IPS DF 4.7 (cell line): ENCODE measurements at regions not wholly inside any gene's neighbourhood (a gene's known extent, or its start where the extent isn't known, plus 50 kb on each side); places are given as distances from the start of the nearest gene placed in this dataset.

Experiments
- DNase-seq: peaks from one replicate; pipeline ENCODE4 v3.0.0-alpha.2; 2013; ENCODE audit warnings: low spot score; ENCODE audit errors: extremely low read depth

DNA sequence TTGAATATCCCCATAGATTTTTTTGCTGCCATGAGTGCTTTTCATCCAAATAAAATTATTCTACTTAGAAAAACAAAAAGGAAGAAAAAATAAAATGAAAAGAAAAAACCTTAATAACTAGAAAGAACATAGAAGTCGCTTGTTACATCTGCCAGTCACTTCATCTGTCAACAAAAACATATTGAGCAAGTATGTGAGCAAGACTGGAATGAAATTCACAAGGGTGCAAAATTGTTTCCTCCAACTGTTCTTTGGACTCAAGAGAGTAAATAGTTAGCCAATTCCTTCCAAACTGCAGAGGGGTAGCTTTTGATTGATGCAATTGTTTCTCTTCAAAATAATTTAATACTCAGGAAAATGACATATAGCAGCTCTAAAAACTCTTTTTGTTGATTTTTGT, 336.3 kb upstream of the CDH7 start:
- no peak for DNase-seq

DNA sequence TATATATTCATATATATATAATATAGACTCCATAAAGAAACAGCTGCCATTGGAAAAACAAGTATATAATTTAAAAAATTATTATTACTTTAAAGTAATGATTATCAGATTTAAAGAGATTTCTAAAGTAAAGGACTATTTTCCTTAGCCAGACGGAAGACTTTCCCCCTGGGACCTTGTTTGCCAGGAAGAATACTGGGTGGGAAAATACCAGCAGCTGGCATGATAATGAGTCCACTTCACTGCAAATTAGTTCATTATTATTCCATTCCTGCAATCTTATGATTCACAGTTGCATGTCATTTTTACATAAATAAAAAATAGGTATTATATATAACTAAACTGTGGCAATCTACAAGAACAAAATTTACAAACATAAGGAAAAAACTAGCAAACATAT, 339.8 kb upstream of the CDH7 start:
- DNase-seq, result no peak

DNA sequence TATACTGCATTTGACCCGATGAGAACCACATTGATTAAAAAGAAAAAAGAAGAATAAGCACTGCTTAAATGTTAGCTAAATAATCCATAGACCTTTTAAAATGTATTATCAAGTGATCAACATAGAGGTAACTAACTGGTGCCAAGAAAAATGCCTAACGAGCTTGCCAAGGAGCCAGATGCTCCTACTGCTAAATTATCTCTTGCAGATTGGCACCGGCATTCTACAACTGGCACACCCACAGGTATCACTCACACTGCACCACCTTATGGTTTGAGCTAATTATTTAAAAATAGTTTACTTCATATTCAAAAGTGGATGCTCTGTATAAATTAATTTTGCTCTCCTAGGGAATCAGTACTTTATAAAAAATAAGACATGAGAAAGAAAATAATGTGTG, 341.6 kb upstream of the CDH7 start:
- DNase-seq, result no peak

DNA sequence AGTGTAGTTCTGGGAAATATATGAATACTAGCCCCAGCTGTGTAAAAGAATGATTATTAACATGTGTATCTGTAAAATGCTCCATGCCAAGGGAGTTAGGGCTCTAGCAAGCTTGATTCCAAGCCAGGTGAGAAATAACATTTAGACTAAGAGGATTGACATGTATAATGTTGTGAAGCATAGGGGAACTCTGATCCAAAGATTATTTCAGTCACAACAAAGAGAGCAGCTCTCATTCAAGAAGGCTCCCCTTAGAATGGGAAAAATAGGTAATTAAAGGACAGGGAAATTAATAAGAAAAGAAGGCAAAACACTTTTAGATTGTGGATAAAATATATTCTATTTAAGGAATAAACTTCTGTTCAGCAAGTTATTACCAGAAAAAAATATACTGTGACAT, 347.3 kb upstream of the CDH7 start:
- DNase-seq, result no peak

DNA sequence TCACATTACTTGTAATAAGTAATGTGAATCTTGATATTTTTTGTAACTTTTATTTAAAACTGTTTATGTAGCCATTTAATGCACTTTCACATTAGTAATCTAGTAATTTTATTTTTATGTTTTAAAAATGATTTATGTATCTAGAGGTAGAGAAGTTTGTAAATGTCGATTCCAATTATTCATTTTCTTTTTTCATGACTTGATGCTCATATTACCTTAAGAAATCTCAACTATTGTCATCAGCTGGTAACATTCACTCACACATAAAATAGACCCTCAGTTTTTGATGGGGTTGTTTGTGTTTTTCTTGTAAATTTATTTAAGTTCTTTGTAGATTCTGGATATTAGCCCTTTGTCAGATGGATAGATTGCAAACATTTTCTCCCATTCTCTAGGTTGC, 351.7 kb upstream of the CDH7 start:
- no peak for DNase-seq

DNA sequence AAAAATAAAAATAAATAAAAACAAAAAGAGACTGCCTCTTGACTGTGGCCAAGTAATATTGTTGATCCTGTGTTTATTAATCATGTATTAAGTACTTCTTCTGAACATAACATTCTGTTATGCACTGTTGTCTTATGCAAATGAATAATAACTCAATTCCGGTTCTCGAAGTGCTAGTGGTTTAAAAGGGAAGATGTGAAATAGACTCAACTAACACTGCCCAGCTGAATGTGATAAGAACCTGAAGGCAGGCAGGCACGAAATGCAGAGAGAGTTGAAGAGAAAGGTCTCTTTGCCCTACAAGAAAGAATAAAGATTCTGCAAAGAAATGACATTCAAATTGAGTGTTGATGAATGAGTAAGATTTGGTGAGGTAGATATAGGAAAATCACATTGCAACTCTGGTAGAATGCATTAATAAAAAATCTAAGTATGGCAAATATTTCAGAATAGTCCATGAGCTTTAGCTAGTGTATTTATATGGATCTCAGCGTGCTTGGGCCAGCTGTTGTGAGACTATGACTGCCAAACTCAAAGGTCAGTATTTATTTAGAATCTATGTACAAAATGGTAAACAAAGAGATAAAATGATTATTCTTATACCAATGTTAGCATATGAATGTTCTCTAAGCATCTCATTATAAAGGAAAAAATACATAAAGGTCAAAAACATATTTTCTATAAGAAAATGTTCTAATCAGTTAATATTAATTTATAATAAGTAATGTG, 352.3 kb upstream of the CDH7 start:
- no peak for DNase-seq

DNA sequence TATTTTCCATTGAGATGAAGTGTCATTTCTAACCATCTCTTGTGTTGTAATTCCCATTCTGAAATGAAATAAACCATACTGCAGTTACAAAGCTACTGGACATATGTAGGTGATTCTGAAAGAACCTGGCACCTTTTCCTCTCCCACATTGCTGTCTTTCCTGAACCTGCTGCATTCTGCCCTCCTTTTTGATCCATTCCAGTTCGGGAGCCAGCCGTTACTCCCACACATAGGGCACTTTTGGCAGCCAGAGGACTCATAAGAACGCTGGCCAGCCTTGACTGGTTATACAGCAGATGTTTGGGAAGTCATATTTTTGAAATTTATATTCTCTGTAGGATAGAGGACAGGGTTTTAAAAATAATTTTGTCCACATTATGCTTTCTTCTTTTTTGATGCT, 369.8 kb upstream of the CDH7 start:
- no peak for DNase-seq

DNA sequence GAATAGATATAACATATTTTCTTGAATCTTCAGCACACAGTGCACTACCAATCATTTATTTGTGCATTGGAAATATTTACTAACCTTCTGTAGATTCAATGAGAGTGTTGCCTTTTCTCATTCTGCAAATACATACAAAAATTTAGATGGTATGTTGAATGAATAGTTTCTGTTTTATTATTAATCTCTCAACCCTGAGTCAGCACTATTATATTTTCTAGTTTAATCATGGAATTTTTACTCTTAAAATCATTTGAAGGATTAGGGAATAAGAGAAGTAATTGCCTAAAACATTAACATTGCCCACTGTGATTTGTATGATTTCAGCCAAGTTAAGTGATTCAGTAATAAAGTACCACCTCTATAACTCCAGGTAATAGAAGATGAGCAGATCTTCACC, 370.2 kb upstream of the CDH7 start:
- no peak for DNase-seq

DNA sequence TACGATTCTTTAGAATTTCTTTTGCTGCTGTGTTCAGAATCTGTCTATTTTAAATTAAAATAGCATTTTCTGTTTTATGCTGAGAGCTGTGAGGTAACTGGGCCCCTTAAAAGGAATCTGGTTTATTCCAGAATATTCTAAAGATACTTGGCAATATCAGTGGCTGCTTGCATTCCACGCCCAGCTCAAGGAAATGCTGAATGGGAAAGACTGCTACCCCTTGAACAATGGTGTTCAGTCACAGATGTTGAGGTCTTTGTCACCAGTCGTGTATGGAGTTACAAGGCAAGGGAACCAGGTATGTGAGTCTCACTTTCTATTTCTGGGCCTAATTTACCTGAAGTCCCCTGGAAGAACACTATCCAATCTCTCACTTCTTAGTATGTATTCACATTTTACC, 377.9 kb upstream of the CDH7 start:
- no peak for DNase-seq

DNA sequence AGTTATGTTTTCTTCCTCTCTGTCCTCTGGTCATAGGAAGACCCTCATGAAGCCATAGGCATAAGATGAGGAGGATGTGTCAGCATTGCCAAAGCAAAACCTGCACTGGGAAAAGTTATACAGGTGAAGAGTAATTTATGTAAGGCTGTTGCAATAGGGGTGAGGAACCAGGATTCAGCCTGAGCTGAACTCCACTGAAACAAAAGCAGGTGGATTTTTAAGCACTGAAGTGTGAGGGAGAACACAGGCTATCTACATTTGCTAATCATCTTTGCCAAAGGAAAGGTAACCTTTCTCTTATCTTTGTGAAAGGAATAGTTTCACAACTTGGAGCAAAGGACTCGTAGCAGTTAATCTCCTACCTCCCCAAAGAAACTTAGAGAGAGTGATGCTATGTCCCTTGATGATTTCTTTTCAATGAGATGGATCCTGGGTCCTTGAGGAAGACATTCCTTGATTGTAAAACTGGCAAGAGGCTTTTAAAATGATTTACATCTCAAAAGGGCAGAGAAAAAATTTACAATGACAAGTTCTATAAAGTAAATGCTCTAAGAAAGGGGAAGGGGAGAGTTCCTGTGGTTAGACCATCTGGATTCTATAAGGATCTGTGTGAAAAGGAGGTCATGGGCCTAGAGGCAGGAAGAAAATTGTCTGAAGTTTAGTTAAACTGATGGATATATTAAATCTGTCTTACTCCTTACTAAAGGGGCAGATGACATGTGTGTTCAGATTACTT, 385.4 kb upstream of the CDH7 start:
- peak; percentile 25 for DNase-seq

DNA sequence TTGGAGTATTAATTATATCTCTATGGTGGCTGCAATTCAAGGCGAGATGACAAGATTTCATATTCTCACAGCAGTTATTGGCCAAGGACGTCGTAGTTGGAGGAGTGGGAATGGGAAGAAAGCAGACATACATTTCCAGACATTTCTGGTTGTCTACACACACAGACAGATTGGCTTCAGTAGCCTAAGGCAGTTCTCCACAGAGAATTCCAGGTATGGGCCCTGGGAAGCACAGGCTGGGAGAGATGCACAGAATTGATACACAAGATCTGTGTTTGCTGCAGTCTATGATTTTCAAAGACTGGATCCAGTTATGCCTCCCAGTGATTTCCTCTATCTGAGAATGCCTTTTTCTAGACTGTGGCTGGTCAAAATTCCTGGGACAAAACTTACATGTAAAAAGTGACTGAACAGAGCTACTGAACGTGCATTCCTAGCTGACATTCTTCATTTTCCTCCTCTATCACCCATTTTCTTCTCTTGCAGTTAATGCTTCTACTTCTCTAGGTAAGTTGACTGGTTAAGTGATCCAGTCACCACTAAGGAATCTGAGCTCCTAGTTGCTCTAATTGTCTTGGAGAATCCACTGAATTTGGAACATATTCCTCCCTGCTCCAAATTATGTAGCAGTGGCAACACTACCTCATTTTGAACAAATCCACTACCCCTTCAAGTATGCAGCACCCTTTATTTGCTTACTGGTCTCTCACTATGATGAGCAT, 386.7 kb upstream of the CDH7 start:
- DNase-seq, result no peak

DNA sequence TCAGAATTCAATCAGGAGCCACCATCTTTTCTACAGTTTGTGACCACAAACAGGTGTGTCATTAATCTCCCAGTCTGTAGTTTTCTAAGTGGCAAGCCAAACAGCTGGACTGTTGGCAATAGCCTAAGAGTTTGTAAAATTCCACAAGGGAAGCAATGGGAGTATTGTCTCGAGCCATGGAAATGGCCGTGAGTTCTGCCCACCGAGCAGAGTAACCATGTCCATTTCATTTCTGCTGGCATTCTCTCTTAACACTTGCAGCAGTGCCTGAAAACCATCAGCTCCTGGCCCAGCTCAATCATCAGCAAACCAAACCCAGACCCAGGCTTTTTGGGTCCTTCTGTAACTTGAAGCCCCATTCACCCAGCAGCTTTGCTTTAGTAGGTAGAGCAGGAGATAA, 387.8 kb upstream of the CDH7 start:
- DNase-seq, result no peak

DNA sequence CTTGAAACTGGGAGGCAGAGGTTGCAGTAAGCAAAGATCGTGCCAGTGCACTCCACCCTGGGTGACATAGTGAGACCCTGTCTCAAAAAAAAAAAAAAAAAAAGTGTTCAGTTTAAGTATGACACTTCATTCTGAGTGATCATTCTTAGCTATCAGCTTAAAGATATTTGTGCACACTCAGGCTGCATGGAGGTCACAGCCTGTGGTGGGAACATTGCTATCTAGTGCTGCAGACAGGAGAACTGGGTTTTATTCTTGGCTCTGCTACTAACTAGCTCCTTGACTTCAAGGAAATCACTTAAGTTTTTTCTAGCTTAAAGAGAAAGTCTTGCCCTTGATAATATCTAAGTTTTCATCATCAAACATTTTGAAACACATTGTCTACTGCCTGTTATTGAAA, 391.3 kb upstream of the CDH7 start:
- no peak for DNase-seq

DNA sequence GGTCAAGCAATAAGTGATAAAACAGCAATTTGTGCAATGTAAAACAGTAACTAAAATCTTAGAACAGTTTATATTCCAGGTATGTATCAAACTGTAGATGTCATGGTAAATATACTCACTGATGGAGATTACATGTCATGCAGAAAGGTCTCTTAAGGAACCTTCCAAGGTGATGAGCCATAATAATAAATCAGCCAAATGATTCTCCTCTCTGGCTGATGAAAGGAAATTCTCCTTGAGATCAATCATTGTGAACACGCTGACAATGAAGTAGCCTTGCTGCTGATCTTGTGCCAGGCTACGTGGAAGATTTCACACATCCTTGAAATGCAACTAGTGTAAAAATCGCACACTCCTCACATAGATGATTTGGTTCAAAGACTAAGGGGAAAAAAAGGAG, 392.5 kb upstream of the CDH7 start:
- no peak for DNase-seq

DNA sequence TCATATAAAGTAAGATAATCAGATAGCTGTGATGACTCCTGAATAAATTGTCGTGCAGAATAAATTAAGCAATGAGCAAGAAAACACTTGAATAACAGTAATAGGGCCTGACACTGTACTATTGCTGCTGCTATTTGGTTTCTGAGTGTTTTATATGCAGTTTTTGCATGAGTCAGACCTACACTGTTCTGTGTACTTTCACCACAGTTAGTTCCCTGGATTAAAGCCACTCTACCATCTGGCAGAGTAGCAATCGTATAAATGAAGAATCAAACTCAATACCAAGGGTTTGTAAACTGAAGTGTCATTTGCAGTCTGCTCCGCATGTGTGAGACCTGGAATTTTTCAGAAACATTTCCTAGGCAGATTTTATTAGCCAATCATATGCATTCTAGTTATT, 398.6 kb upstream of the CDH7 start:
- no peak for DNase-seq

DNA sequence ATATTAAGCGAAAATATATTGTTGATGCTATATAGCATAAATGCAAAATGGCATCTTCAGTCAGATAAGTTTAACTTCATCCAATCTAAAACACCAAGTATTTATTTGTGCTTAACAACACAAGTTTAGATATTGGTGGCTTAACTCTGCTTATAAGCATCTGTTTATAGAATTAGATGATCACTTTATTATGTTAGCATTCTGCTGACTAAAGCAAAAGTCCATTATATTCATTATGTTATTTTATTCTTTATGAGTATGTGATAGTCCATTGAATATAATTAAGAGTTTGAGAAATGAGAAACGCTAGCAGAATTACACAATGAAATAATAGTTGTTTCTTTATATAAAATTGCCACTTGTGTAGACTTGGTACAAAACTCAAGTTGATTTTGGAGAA, 401.2 kb upstream of the CDH7 start:
- no peak for DNase-seq

DNA sequence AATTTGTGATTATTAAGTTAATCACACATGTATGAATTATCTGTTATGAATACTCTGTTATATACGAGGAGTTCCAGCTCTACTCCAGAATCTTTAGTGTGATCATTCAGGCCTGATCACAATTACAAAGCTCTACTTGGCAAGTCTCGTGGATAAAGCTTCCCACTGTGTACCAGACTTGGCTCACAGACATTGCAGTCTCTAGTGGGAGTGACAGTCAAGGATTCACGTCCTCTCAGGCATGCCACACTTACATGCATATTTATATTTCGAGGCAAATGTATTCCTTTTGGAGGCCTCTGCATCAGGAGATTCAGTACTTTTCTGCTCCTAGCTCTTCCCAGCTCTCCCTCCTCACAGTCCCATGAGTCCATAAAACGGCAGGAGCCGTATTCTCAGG, 403.4 kb upstream of the CDH7 start:
- DNase-seq, result no peak

DNA sequence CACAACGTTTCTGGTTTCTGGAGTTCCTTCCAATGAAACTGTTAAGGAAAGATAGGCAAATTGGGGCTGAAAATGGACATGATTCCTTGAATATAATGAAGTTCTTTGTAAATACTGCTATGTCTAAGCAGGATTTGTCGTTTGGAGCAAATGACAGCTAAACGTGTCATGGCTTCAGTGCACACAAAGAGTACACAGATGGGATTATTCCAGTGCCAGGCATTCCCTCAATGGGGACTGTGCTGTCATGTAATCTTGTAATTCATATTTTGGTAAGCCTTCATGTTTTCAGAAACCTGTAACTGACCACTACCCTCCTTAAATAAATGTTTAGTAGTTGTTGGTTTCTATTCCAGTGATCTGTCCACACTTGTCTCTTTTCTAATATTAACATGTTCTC, 404.7 kb upstream of the CDH7 start:
- no peak for DNase-seq

DNA sequence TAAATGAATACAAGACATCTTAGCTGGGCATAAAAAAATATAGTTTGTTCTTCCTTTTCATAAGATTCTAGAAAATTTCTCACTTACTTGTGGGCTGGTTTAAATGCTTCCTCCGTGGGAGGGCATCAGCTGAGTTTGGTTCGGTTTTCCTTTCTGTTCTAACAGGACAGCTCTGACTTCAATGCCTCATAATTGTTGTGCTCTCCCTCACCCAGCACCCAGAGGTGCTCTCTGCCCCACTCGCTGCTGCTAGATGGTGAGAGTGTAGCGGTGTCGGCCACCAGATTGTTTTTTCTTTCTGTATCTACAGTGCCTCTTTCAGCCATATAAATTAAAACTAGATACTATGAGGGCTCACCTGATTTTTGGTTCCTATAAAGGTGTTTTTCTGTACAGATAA, 407.2 kb upstream of the CDH7 start:
- DNase-seq, result no peak

DNA sequence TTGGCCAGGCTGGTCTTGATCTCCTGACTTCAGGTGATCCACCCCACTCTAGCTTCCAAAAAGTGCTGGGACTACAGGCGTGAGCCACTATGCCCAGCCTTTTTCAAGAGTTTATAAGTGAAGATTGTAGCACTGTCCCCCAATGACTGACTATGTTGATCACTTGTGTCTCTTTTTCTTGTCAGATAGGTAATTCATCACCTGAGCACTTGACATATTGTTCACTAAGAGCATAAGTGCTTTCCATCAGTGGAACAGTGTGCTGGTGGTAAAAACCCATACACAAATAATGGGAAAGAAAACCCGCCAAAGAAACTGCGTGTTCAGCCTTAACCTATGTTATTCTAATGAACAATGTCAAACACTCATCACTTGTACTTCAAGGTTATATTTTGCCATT, 414.4 kb upstream of the CDH7 start:
- DNase-seq, result no peak

DNA sequence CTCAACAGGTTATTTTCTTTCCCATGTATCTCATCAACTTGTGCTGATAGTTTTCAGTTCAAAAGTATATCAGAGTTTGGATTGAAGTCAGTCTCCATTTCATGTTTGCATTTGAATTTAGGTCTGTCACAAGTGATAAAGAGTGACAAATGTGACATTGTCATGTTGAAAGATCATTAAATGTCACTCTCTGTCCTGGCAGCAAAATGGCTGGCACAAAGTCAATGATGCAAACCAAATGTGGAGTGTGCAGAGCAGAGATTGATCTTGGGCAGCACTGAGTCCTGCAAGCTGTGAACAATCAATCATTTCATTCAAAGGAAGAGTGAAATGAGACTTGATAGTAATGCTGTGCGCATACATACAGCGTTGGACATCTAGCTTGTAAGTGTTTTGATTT, 421.8 kb upstream of the CDH7 start:
- DNase-seq, result no peak

DNA sequence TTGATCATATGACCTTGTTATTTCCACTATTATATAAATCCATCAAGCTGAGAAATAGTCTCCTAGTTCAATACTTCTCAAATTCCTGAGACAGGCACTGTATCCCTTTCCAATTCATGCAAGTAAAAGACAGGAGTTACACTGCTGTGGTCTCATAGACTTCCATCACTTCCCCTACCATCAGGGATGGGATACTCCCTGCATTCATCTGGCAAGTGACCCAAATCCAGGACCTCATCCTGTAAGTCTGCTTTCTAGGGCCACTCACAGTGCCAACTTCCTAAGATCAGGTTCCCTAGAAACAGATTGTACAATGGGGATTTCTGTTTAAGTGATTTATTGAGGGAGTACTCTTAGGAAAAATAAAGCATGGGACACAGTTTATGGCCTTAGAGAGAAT, 424.0 kb upstream of the CDH7 start:
- no peak for DNase-seq

DNA sequence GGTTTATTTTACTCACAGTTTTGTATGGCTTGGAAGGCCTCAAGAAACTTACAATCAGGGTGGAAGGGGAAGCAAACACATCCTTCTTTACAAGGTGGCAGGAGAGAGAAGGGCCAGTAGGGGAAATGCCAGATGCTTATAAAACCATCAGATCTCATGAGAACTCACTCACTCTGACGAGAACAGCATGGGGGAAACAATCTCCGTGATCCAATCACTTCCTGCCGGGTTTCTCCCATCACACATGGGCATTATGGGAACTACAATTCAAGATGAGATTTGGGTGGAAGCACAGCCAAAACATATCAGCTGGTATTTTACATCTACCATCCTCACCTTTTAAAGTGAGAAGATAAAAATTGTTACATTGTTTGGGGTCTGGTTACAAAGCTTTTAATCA, 427.9 kb upstream of the CDH7 start:
- DNase-seq, result no peak
